Activated CD8-positive, alpha-beta T cell treated with anti-CD3 and anti-CD28 coated beads for 36 hours (primary cell): ENCODE measurements at regions not wholly inside any gene's neighbourhood (a gene's known extent, or its start where the extent isn't known, plus 50 kb on each side); places are given as distances from the start of the nearest gene placed in this dataset.

Experiments
- ATAC-seq: fragments of 200-7000 bp; cut with Tn5 transposase; one replicate; pipeline ENCODE4 v1.10.0; 2021; ENCODE audit warnings: mild to moderate bottlenecking, moderate library complexity
- CTCF ChIA-PET: fragments of 350-600 bp; sonication (Branson Sonifier 250); formaldehyde crosslinking; loops from one replicate; lab custom pipeline; 2021; ENCODE audit warnings: antibody characterized with exemption; lab: Charles Lee
- POLR2A ChIA-PET: fragments of 350-600 bp; sonication (Branson Sonifier 250); formaldehyde crosslinking; loops from one replicate; lab custom pipeline; 2021; ENCODE audit warnings: antibody characterized with exemption; lab: Charles Lee
- DNase-seq: peaks from one replicate; pipeline ENCODE4 v3.0.0-alpha.2; 2020
- H3K27ac Mint-ChIP-seq: one replicate; pipeline ENCODE4 v1.8.0; 2021; ENCODE audit warnings: mild to moderate bottlenecking, mixed read lengths
- H3K27me3 Mint-ChIP-seq: one replicate; pipeline ENCODE4 v1.8.0; 2021; ENCODE audit warnings: mixed read lengths
- H3K36me3 Mint-ChIP-seq: one replicate; pipeline ENCODE4 v1.8.0; 2021; ENCODE audit warnings: low read depth, mixed read lengths
- H3K4me1 Mint-ChIP-seq: one replicate; pipeline ENCODE4 v1.8.0; 2021; ENCODE audit warnings: low read depth, mixed read lengths
- H3K4me3 Mint-ChIP-seq: one replicate; pipeline ENCODE4 v1.8.0; 2021; ENCODE audit warnings: mild to moderate bottlenecking, moderate library complexity, mixed read lengths
- H3K9me3 Mint-ChIP-seq: one replicate; pipeline ENCODE4 v1.8.0; 2021; ENCODE audit warnings: mixed read lengths
- CTCF ChIP-seq: fragments of 200-600 bp; IDR thresholded peaks from one replicate; pipeline ENCODE4 v1.8.0; 2022; ENCODE audit warnings: antibody characterized with exemption, mild to moderate bottlenecking
- intact Hi-C: fragments of 100-400 bp; cut with micrococcal nuclease; formaldehyde crosslinking; loops from one replicate; pipeline ENCODE4 v1.10.0; 2022

- no peak overlapping the region for H3K27ac Mint-ChIP-seq
- no peak overlapping the region for H3K4me3 Mint-ChIP-seq
- no peaks in the 10 kb centered on the region for H3K9me3 Mint-ChIP-seq
- DNase-seq (no peak), ATAC-seq (no peak)
- H3K36me3 Mint-ChIP-seq = no peaks in the 10 kb centered on the region
- H3K27me3 Mint-ChIP-seq = no peaks in the 10 kb centered on the region
- ChIA-PET POLR2A (no interaction called here), CTCF (no interaction called here)
- TF ChIP-seq CTCF = no peak
- H3K4me1 Mint-ChIP-seq = no peaks in the 10 kb centered on the region
- intact Hi-C loops = no loop called here
Observed at GRCh38 chr9:80305136-80305535, 733.4 kb downstream of the TLE4 start.

- ChIA-PET CTCF (no interaction called here), POLR2A (no interaction called here)
- no peak overlapping the region for H3K4me3 Mint-ChIP-seq
- DNase-seq (no peak), ATAC-seq (no peak)
- H3K27me3 Mint-ChIP-seq = no peaks in the 10 kb centered on the region
- H3K9me3 Mint-ChIP-seq = peaks cover 2% of the 10 kb centered on the region
- no peak overlapping the region for H3K27ac Mint-ChIP-seq
- intact Hi-C loops = no loop called here
- TF ChIP-seq CTCF = no peak
- no peaks in the 10 kb centered on the region for H3K36me3 Mint-ChIP-seq
- H3K4me1 Mint-ChIP-seq = no peaks in the 10 kb centered on the region
Observed at GRCh38 chr9:80294955-80295354, 723.2 kb downstream of the TLE4 start.

GRCh38 chr9:80294318-80294717, 722.6 kb downstream of the TLE4 start:
- TF ChIP-seq CTCF = no peak
- ChIA-PET POLR2A (no interaction called here), CTCF (no interaction called here)
- Mint-ChIP-seq H3K36me3 (no peaks in the 10 kb centered on the region), H3K4me1 (no peaks in the 10 kb centered on the region), H3K27ac (no peak overlapping the region), H3K27me3 (no peaks in the 10 kb centered on the region), H3K4me3 (no peak overlapping the region), H3K9me3 (peaks cover 3% of the 10 kb centered on the region)
- DNase-seq (no peak), ATAC-seq (no peak)
- intact Hi-C loops = no loop called here

- no peaks in the 10 kb centered on the region for H3K4me1 Mint-ChIP-seq
- CTCF ChIA-PET = no interaction called here
- no peak overlapping the region for H3K4me3 Mint-ChIP-seq
- no peak for DNase-seq
- H3K9me3 Mint-ChIP-seq = peaks cover 4% of the 10 kb centered on the region
- TF ChIP-seq CTCF = no peak
- H3K27ac Mint-ChIP-seq = no peak overlapping the region
- no peaks in the 10 kb centered on the region for H3K27me3 Mint-ChIP-seq
- no peaks in the 10 kb centered on the region for H3K36me3 Mint-ChIP-seq
- intact Hi-C loops = no loop called here
- ATAC-seq = no peak
- POLR2A ChIA-PET = no interaction called here
Observed at GRCh38 chr9:80292231-80292630, 720.5 kb downstream of the TLE4 start.

GRCh38 chr9:80285326-80285725, 713.6 kb downstream of the TLE4 start:
- ChIA-PET POLR2A (no interaction called here), CTCF (interaction anchor here (1.6 kb wide), 1 partner anchor 24 kb away, joined by 5 read pairs; no protein-coding TSS in a partner anchor)
- no peak for TF ChIP-seq CTCF
- DNase-seq (no peak), ATAC-seq (no peak)
- intact Hi-C loops = no loop called here
- Mint-ChIP-seq H3K4me1 (no peaks in the 10 kb centered on the region), H3K4me3 (no peak overlapping the region), H3K9me3 (peaks cover 2% of the 10 kb centered on the region), H3K27ac (no peak overlapping the region), H3K36me3 (no peaks in the 10 kb centered on the region), H3K27me3 (no peaks in the 10 kb centered on the region)
